Germinal center (tissue), 1 donor: ENCODE measurements at regions not wholly inside any gene's neighbourhood (a gene's known extent, or its start where the extent isn't known, plus 50 kb on each side); places are given as distances from the start of the nearest gene placed in this dataset.

Source experiments
- DNase-seq: peaks from one replicate; pipeline ENCODE4 v3.0.0; 2012; ENCODE audit warnings: mixed read lengths, low spot score

DNA sequence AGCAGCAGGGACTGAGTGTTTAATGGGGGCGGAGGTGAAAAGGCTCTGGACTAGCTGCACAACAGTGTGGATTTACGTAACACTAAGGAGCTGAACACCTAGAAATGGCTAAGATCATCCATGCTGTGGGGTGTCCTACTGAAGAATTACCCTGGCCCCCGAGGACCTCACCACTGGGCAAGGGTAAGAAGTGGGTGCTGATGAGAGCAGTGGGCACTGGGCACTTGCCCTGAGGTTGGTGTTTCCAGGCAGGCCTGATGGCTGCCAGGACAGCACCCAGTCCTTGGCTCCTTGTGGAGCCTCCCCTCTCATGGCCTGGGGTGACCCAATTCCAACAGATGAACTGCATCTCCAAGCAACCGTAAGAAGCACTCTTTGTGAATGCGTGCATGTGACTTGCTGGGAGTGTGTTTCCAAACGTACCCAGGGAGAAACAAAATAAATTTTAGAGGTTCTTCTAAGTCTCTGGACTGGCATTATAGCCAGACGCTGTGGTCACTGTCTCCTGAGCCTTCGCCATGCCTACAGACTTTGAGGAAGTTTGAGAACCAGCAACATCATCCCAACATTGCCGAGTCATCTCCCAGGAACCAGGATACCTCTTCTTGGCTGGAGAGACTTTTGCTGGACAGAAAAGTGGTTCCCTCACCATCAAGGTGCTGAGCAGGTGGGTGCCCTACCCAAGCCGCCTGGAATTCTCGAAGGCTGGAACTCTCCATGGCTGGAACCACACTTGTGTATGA lies 245.9 kb downstream of the ERMARD start:
- no peak for DNase-seq

DNA sequence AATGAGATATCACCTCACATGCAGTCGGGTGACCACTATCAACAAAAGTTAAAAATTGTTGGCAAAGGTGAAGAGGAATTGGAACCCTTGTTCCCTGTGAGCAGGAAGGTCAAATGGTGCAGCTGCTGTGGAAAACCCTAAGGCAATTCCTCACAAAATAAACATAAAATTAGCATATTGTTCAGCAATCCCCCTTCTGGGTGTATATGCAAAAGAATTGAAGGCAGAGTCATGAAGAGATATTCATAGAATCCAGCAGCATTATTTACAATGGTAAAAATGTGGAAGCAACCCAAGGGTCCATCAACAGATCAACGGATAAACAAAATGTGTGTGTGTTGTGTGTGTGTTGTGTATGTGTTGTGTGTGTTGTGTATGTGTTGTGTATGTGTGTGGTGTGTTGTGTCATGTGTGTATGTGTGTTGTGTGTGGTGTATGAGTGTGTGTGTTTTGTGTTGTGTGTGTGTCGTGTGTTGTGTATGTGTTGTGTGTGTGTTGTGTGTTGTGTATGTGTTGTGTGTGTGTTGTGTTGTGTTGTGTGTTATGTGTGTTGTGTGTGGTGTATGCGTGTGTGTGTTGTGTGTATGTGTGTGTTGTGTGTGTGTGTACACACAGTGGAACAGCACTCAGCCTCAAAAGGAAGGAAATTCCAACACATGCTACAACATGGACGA lies 245.1 kb downstream of the ERMARD start:
- no peak for DNase-seq

DNA sequence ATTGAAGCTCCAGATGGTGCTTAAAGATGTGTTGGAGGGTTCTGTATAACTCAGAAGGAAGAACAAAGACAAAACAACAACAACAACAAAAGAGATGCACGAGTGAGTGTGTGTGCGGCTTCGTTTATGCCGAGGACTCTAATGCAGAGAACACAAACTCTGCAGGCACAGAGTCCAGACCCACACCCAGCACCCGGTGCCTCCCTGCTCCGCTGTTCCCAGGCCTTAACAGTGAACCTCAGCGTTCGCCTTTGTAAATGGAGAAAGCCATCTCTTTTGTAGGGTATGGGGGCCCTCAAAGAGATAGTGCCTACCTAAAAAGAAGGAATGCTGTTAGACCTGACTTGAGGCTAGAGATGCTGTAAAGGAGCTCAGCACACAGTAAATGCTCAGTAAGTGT lies 243.3 kb downstream of the ERMARD start:
- DNase-seq, result no peak

DNA sequence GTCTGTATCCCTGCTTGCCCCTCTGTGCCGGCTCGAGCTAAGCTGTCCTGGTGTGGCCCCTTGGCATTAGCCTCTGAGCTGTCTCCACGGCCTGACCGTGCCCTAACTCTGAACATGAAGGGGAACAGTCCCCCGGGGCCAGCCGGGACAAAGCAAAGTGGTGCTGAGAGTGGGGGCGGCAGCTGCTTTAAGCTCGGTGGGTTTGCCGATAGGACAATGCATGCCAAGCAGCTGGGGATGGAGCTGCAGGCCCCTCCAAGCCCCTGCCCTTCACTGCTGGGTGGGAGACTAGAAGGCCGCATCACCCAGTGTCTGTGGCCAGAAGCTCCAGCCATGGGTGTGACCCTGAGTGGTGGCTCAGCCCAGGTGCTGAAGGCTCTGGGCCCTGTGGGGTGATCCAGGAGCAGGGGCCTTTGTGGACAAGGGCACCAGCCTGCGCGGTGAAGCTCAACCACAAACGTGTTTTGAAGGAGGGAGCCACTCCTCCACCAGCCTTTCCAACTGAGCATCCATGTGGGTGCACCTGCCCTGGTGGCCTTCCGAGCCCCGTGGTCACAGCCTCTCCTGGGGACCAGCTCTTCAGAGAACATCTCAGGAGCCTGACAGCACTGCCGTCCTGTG lies 242.5 kb downstream of the ERMARD start:
- no peak for DNase-seq

DNA sequence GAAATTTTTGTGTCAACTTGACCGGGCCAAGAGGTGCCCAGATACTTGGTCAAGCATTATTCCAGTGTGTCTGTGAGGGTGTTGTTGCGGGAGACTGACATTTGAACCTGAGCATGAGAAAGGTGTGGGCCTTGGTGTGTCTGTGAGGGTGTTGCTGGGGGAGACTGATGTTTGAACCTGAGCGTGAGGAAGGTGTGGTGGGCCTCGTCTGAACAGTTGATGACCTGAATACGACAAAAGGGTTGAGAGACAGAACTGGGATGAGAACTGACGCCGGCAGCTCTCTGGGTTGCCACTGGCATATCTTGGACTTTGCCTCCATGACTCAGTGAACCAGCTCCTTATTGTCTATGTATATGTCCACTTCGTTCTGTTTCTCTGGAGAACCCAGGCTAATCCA lies 240.5 kb downstream of the ERMARD start:
- DNase-seq, result no peak

DNA sequence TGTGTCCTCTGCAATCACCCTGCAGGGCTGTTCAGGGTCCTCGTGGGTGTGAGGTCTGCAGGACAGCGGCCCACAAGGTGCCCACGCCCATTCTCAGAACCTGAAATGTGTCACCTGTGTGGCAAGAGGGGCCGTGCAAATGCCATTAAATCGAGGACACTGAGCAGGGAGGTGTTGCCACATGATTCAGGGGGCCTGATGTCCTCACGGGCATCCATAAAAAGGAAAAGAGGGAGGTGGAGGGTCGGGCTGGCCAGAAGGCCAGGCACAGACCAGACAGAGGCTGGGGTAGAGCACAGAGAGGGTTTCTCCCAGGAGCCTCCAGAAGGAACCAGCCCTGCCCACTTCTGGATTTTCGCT lies 239.6 kb downstream of the ERMARD start:
- DNase-seq, result no peak

DNA sequence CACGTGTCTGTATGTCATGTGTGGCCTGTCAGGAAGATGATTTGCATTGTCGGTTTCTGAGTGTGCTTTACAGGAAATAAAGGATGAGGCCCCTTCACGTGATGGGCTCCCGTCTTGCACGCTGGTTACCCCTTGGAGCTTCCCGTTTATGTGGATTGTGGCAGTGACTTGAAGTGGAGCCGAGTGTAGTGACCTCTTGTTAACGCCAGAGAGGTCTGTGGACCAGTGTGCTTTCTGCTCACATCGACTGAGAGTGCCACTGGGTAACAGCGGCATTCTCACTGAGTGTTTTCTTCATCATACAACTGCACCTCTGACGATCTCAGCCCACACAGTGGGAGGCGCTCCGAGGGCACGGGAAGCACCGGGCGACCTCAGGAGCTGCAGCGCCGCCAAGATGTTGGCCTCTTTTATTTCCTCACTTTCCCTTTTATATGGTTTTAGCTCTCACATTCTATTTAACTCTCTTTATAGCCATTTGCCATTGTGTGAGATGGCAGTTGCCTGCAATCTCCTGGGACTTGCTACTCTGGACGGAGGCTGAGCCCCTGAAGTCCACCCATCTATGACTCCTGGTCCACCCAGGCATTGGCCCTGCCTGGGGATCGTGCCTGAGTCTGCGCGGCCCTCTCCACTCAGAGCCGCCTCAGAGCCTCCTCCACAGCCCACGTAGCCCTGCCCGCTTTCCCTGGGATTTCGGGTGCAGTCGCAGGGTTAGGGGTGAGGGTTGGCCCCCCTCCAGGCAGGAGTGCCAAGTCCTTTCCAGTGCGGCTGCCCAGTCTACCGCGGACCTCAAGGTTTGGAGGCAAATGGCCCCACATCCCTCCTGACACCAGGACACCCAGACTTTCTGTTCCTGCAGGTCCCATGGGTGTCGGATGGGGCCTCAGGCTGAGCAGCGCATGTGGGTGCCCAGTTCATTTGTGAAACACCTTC lies 238.9 kb downstream of the ERMARD start:
- DNase-seq, result peak; percentile 62

DNA sequence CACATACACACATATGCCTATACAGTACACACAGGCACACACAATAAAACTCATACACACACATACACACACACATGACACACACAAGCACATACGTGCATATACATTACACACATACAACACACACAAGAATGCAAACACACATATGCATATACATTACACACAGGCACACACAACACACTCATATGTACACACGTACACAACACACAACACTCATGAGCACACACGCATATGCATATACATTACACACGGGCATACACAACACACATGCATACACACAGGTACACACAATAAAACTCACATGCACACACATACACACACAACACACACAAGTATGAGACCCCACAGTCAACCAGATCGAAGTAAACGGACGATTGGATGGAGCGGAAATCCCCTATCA lies 238.2 kb downstream of the ERMARD start:
- DNase-seq, result no peak

DNA sequence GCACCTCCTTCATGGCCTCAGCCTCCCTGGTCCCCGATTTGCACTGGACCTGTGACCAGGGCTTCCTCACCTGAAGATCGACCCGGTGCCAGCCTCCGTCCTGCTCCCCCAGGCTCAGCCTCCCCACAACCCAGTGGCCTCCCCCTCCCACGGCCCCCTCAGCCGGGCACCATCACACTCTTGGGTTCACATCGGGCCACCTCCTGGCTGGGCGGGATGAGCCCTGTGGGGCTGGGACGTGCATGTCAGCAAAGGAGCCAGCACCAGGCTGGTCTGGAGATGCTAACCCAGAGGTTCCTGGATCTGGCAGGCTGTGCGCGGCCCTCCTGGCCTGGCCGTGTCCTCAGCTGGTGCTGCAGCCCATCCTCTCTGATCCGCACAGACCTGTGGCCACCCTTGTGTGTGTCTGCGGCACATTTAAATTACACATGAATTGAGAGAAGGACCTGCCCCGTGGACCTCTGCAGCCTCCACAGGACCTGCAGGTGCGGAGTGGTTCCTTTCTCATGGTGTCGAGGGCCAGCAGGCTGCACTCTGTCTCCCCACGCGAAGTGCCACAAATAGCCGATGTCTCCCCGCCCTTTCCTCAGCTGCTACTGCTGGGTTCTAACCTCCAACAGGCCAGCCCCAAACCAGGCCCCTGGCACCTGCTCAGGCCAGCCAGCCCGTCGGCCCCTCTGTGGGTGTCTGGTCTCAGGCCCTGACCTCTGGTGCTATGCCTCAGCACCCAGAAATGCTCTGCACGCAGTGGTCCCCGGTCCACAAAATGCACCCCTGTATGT lies 237.5 kb downstream of the ERMARD start:
- DNase-seq, result no peak

DNA sequence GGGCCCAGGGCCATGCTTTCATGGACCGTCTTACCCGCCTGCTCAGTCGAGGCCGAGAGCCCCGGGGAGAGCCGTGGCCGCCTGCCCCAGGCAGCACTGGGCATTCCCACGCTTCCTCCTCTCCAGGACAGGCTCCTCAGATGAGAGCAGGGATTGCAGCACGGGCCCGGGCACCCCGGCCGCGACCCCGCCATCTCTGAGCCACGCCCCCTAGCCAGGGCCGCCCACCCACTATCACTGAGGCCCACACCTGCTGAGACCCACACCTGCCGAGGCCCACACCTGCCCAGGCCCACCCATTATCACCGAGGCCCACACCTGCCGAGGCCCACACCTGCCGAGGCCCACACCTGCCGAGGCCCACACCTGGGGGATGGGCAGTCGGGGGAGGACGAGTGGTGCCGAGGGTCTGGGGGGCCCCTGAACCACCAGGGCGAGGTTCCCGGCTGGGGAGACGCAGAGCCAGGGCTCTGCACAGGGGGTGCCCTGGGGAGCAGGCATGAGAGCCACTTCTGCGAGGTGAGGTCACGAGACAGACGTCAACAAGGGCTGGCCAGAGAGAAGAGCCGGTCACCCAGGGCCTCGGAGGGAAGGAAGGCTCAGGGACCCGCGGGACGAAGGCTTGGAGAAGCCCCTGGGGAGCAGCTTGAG lies 235.6 kb downstream of the ERMARD start:
- DNase-seq, result no peak

DNA sequence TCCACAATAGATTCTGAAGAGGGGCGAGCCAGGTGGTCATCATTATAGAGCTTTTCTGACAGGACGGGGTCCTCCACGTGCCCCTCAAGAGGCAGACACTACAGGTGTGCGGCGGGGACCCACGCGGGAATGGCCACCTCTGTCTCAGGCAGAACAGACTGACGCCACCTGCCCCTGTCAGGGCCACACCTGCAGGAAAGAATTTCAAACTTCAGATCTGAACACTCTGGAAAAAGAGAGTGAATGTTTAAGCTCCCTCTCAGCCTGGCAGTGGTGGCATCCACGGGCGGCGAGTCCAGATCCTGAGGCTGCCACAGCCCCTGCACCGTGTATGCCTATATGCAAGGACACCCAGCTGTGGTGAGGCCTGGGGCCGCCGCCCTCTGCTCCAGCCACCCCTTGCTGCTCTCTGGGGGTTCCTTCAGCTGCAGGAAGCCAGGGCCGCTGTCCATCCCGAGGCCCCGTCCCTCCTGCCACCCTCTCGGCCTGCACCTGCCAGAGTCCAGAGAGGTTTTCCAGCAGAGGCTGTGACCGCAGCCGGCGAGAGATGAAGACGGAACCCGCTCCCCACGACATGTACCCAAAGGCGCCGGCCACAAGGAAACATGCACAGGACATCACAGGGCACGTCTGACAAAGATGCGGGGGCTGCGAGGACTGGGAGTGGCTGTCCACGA lies 234.9 kb downstream of the ERMARD start:
- DNase-seq, result no peak

DNA sequence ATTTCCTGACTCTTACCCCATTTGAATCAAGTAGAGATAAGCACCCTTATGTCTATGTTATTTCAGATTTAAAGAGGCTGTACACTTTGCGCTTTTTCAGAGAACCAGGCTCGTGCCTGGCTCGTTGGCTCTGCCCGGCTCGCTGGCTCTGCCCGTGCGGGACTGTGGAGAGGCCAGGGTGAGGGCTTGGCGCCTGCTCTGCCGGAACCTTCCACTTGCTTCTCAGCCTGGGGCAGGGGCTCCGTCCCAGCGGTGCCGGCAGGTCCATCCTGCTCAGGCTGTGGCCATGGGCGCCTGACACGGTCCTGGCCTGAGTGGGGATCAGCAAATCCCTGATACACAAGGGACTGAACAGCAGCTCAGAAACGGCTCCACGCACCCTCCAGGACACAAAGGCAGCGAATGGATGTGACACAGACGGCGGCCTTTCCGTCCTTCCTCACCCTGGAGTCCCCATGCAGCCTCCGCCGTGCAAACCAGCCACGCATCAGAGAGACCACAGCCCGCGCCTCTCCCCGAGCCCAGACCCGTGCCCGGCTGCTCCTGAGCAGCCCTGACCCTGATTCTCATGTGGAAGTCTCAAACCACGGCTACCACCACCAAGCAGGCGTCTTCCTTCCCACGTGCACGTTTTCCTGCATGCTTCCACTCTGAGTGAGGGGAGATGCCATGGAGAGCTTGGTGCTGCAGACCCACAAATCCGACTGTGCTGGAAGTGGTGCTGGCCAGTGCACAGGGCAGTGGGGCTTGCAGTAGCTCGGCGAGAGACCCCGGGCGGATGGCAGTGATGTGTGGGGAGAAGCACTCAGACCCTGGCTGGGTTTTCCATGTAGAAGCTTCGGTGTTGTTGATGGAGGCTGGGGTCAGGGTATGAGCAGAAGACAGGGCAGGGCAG lies 233.9 kb downstream of the ERMARD start:
- DNase-seq, result no peak

DNA sequence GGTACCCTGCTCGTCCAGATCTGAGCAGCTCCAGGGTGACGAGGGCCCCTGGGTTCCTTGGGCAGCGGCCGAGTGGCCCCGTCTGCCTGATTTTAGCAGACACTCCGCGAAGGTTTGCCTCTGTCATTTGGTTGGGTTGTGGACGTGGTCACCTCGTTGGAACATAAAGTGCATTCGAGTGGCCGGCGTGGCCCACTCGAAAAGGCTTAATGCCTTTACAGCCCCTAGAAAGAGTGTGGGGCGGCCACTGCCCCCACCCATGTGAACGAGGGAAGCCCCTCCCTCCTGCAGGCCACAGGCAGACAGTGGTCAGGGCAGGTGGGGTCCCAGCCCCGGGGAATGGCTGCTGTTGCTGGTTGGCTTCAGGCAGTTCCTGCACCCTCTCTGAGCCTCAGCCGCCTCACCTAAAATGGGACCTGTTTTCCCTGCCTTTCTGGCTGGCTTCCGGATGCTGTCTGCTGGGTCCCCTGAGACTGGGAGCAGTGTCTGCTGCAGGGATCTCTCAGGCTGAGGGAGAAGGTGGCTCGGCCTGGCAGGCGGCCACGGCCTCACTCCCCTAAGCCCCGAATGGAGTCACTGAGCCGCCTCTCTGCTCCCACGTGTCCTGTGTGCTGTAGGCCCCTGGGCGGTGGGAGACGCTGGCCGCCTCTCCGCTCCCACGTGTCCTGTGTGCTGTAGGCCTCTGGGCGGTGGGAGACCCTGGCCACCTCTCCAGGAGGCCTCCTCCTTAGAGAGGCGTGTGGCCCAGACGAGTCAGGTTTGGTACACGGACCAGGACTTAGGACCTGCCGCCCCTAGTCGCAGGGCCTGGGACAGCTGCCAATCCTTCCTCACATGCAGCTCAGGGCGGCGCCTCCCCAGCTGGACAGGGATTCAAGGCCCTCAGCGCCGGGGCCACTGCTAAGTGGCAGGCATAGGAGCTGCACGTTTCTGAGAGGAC lies 233.0 kb downstream of the ERMARD start:
- no peak for DNase-seq

DNA sequence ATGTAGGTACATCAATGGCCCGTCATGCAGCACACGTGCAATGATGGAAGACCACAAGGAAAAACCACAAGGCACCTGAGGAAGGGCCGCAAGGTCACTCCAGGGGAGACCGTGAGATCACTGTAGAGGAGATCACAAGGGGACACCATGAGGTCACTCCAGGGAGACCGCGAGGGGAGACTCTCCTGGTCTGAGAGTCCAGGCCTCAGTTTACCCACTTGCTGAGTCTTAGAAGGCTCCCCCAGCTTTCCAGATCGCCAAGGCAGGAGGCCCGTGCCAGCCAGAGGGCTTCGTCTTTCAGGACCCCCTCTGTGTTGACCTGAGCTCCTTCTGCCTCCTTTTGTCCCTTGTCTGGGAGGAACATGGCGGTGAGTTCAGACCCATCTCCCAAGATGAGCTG lies 232.2 kb downstream of the ERMARD start:
- DNase-seq, result no peak

DNA sequence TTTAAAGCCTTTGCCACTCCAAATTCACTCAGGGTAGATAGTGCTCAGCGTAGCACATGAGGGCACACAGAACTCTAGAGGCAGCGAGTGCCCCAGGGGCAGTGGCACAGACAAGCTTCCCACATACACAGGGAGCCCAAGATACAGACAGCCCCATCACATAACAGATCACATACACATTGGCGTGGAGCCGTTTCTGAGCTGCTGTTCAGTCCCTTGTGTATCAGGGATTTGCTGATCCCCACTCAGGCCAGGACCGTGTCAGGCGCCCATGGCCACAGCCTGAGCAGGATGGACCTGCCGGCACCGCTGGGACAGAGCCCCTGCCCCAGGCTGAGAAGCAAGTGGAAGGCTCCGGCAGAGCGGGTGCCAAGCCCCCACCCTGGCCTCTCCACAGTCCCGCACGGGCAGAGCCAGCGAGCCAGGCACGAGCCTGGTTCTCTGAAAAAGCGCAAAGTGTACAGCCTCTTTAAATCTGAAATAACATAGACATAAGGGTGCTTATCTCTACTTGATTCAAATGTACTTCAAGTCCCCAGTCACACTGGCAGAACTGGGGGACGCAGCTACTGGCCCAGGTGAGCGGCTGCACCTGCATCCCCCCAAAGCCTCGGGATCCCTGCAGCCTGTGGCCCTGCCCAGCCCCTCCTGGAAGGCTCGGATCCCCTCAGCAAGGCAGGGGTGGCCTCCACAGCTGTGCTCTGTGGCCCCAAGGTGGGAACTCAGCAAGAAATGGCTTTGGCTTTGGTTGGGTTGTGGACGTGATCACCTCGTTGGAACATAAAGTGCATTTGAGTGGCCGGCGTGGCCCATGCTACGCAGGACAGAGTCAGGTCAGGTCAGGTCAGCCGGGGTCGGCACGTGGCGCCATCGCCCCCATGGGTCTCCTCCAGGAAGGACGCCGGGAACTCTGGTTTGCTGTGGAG lies 231.3 kb downstream of the ERMARD start:
- no peak for DNase-seq

DNA sequence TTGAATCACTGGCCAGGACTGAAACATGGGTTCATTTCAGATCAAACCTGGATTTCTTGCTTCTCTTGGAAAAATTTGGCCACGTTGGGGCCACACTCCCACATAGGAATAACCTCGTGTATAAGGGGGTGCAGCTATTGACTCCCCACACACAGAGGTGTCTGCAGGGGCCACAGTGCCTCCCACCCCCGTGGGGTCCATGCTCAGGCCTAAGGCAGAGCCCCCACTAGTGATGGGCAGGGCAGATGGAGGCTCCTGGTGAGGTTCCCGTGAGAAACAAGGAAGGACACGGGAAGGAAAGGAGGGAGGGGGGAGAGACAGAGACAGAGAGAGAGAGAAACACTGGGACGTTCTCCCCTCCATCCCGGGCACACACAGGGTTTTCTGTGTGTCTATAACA lies 230.5 kb downstream of the ERMARD start:
- no peak for DNase-seq

DNA sequence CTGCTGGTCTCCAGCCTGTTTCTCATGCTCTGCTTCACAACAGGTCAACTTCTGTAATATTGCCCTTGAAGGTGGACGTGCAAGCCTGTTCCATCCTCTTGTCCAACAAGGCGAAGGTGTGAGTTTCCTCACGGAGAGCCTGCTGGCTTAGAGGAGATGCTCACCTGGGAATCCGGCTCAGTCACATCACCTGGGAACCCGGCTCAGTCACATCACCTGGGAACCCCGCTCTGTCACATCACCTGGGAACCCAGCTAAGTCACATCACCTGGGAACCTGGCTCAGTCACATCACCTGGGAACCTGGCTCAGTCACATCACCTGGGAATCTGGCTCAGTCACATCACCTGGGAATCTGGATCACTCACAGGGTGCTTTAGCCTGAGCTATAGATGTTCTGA lies 230.1 kb downstream of the ERMARD start:
- no peak for DNase-seq
